HG02642 (cell line): ENCODE measurements at regions not wholly inside any gene's neighbourhood (a gene's known extent, or its start where the extent isn't known, plus 50 kb on each side); places are given as distances from the start of the nearest gene placed in this dataset.
"Not testable (repeated sequence)": the region's sequence is repeated elsewhere in the genome, so short reads cannot be mapped to it uniquely, and the experiment has no call there.

Experiments
- ATAC-seq: cut with Tn5 transposase; IDR thresholded peaks from one replicate; pipeline ENCODE4 v1.9.1; 2021; ENCODE audit warnings: mild to moderate bottlenecking; ENCODE audit not compliant: unreplicated experiment, poor library complexity

- ATAC-seq: no peak
Observed at GRCh38 chr10:37067576-37067975, 57.8 kb upstream of the ANKRD30A start.

GRCh38 chr10:37062296-37062695 is 63.1 kb upstream of the ANKRD30A start:
- ATAC-seq: not testable (repeated sequence)

GRCh38 chr10:37057261-37057660 is 68.1 kb upstream of the ANKRD30A start:
- ATAC-seq: no peak

GRCh38 chr10:37053476-37053875 is 71.9 kb upstream of the ANKRD30A start:
- ATAC-seq: no peak

- ATAC-seq: not testable (repeated sequence)
Observed at GRCh38 chr10:37049982-37050381, 75.4 kb upstream of the ANKRD30A start.

- not testable (repeated sequence) for ATAC-seq
Observed at GRCh38 chr10:37044319-37044718, 81.1 kb upstream of the ANKRD30A start.

GRCh38 chr10:37035853-37036252 is 89.5 kb upstream of the ANKRD30A start:
- no peak for ATAC-seq

GRCh38 chr10:37015498-37015897 is 109.9 kb upstream of the ANKRD30A start:
- ATAC-seq: no peak

- no peak for ATAC-seq
Observed at GRCh38 chr10:37010741-37011140, 114.7 kb upstream of the ANKRD30A start.

GRCh38 chr10:37008276-37008675 is 117.1 kb upstream of the ANKRD30A start:
- not testable (repeated sequence) for ATAC-seq

GRCh38 chr10:37003126-37003525 is 122.3 kb upstream of the ANKRD30A start:
- ATAC-seq: no peak

GRCh38 chr10:36995806-36996205 is 129.6 kb upstream of the ANKRD30A start:
- not testable (repeated sequence) for ATAC-seq

GRCh38 chr10:36994886-36995285 is 130.5 kb upstream of the ANKRD30A start:
- no peak for ATAC-seq

- ATAC-seq: no peak
Observed at GRCh38 chr10:36989233-36989632, 136.2 kb upstream of the ANKRD30A start.

GRCh38 chr10:36946598-36946997 is 178.8 kb upstream of the ANKRD30A start:
- ATAC-seq: no peak

GRCh38 chr10:36943544-36943943 is 181.9 kb upstream of the ANKRD30A start:
- no peak for ATAC-seq

- no peak for ATAC-seq
Observed at GRCh38 chr10:36942616-36943015, 182.8 kb upstream of the ANKRD30A start.

- no peak for ATAC-seq
Observed at GRCh38 chr10:36903040-36903439, 222.4 kb upstream of the ANKRD30A start.

GRCh38 chr10:36899652-36900051 is 225.7 kb upstream of the ANKRD30A start:
- ATAC-seq: no peak

GRCh38 chr10:36888925-36889573 is 236.3 kb upstream of the ANKRD30A start:
- peak; percentile 88 for ATAC-seq

GRCh38 chr10:36886303-36886891 is 239.0 kb upstream of the ANKRD30A start:
- ATAC-seq: no peak

GRCh38 chr10:36885746-36886145 is 239.7 kb upstream of the ANKRD30A start:
- ATAC-seq: no peak
